GM12875 (cell line): ENCODE measurements at regions not wholly inside any gene's neighbourhood (a gene's known extent, or its start where the extent isn't known, plus 50 kb on each side); places are given as distances from the start of the nearest gene placed in this dataset.
"Not testable (repeated sequence)": the region's sequence is repeated elsewhere in the genome, so short reads cannot be mapped to it uniquely, and the experiment has no call there.

Experiments used
- H3K4me3 ChIP-seq: one replicate; pipeline ENCODE4 v1.5.1; 2011; ENCODE audit warnings: low read depth, low read length, control low read depth
- TF ChIP-seq, protein P1 (sequence below): IDR thresholded peaks from 2 replicates; pipeline ENCODE4 v1.5.1; 2011; ENCODE audit warnings: low read depth, mild to moderate bottlenecking, control low read depth, inconsistent platforms, low read length, moderate library complexity, borderline replicate concordance; ENCODE audit not compliant: insufficient read depth

DNA sequence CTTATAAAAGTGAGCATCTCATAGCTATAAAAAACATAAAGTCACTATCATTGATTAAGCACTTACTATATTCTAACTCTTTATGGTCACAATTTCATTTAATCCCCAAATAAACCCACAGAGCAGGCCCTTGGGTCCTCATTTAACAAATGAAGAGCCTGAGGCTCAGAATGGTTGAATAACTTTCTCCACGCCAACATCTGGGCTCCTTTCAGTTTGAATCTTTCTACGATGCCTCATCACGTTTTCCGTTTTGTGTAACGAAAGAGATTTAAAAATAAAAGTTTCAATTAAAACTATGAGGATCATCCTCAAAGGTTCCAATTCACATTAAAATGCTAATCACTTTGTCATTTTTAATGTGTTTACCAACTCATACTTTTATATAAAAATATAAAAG lies 74.2 kb upstream of the ADAMTS18 start:
- H3K4me3 ChIP-seq: no peak overlapping the region
- TF ChIP-seq, protein P1, sequence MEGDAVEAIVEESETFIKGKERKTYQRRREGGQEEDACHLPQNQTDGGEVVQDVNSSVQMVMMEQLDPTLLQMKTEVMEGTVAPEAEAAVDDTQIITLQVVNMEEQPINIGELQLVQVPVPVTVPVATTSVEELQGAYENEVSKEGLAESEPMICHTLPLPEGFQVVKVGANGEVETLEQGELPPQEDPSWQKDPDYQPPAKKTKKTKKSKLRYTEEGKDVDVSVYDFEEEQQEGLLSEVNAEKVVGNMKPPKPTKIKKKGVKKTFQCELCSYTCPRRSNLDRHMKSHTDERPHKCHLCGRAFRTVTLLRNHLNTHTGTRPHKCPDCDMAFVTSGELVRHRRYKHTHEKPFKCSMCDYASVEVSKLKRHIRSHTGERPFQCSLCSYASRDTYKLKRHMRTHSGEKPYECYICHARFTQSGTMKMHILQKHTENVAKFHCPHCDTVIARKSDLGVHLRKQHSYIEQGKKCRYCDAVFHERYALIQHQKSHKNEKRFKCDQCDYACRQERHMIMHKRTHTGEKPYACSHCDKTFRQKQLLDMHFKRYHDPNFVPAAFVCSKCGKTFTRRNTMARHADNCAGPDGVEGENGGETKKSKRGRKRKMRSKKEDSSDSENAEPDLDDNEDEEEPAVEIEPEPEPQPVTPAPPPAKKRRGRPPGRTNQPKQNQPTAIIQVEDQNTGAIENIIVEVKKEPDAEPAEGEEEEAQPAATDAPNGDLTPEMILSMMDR: no peak

DNA sequence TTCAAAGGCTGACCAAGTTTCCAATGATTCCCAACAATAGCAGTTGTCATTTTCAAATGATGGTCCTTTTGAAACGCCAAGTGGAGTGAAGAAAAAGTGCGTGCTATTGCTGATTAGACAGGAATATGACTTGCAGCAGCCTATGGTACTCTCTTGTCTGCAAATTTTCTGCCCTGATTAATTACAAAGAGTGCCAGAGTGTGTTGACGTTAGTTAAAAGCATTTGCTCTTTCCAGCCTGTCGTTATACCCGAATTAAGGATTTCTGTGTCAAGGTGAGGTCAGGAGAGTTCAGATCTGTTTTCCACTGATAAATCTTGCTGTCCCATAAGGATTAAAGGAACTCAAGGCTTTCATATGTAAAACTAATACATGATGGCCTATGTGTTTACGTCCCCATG lies 75.0 kb upstream of the ADAMTS18 start:
- TF ChIP-seq, protein P1: no peak
- H3K4me3 ChIP-seq: no peak overlapping the region

DNA sequence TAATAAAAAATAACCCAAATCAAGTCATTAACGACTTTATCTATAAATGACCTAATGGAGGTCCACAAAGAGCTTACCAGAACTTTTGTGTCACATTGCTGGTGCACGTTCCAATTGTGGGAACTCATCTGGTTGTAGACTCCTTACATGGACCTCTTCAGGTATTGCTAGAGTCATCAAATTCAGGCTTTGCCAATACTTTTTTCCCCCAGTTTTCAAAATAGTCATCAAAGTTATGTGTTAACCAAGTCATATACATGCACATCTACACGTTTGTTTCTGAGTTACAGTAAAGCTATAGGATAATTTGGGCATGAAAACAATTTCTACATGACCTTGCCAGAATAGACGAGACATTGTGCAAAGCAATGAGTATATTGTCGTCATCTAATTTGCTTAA lies 76.2 kb upstream of the ADAMTS18 start:
- TF ChIP-seq, protein P1: no peak
- H3K4me3 ChIP-seq: no peak overlapping the region

DNA sequence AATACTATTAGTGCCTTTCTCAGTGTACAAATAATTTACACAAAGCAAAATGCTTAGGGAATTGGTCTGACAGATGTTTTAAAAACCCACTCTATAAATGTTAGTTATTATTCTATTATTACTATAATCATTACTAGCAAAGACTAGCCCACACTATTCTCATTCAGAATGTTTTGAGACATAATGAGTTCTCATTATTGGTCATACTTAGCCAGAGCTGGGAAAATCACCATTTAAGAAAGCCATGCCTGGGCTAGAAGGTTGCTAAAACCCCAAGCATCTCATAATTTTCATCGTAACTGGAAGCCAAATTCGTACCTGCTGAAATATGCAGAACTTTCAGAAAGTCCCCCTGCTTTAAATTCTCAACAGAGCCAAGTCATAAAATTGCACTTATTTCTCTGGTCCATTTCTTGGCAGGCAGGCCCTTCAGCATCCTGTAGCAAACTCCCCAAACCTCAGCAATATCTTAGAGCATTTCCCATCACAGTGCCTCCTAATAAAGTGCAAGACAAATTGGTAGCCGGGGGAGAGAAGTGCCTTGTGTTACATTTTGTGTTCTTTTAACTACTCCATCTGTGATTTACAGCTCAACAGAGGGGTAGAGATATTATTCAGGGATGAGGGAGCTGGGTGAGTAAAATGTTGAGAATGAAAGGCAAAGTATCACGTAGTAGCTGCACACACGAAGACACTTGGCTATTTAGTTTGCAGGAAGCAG lies 79.8 kb upstream of the ADAMTS18 start:
- TF ChIP-seq, protein P1: no peak
- no peak overlapping the region for H3K4me3 ChIP-seq

DNA sequence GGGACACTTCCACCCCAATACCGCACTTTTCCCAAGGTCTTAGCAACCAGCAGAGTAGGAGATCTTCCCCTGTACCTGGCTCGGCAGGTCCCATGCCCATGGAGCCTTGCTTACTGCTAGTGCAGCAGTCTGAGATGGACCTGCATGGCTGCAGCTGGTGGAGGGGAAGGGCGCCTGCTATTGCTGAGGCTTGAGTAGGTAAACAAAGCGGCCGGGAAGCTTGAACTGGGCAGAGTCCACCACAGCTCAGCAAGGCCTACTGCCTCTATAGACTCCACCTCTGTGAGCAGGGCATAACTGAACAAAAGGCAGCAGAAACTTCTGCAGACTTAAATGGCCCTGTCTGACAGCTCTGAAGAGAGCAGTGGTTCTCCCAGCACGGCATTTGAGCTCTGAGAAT lies 90.4 kb upstream of the ADAMTS18 start:
- H3K4me3 ChIP-seq: not testable (repeated sequence)

DNA sequence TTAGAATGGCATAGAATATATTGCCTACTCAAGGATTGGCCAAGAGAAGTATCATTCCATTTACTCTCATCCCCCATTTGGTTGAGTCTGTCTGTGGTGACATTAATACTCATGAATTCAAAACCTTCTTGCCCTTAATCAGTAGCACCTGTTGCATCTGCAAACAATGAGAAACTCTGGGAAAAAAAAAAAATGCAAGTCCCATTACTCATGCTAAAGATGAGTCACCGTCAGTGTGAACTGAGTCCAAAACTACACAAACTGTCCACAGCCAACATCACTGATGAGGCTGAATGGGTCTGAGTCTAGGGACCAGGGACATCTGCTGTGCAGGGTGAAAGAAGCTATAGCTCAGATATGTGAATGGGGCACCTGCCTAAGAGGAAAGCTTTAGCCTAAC lies 96.9 kb upstream of the ADAMTS18 start:
- TF ChIP-seq, protein P1: no peak

DNA sequence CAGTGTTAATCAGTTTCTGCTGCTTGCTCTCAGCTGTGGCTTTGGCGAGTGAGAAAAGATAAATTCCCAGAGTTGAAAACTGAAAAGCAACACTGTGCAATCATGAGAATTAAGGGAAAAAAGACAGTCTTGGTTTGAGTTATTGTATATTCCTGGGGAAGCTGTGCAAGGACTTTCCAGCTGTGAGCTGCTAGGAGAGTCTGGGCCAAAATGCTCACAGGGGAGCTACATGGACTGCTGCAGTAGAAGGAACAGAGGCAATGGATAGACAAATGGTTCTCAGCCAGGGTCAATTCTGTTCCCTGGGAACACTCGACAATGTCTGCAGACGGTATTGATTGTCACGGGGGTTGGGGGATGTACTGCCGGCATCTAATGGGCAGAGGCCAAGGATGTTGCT lies 102.0 kb upstream of the ADAMTS18 start:
- no peak overlapping the region for H3K4me3 ChIP-seq
- TF ChIP-seq, protein P1: no peak

More for the DNA sequence above, 96.9 kb upstream of the ADAMTS18 start:
- H3K4me3 ChIP-seq: no peak overlapping the region
